HepG2 (cell line): ENCODE measurements at regions not wholly inside any gene's neighbourhood (a gene's known extent, or its start where the extent isn't known, plus 50 kb on each side); places are given as distances from the start of the nearest gene placed in this dataset.

Experiments used
- ATAC-seq: fragments of 200-7000 bp; cut with Tn5 transposase; 3 replicates; pipeline ENCODE4 v1.9.1; 2020; ENCODE audit warnings: mild to moderate bottlenecking, moderate library complexity
- BruUV-seq: library from RNA; stranded (reverse); fragments of 400-500 nt; replicated peaks from 2 replicates; lab custom pipeline; 2021; lab: Mats Ljungman, UMichigan
- CTCF ChIA-PET: fragments of 300-600 bp; formaldehyde crosslinking; extraction: SDS; loops from one replicate; lab custom pipeline; 2021; ENCODE audit warnings: low total read pairs, inconsistent platforms, low intra/inter-chr PET ratio; lab: Yijun Ruan, JAX
- POLR2A ChIA-PET: fragments of 350-600 bp; sonication (Branson Sonifier 250); formaldehyde crosslinking; loops from one replicate; lab custom pipeline; 2020; ENCODE audit warnings: antibody characterized with exemption, inconsistent platforms; lab: Yijun Ruan, JAX
- DNase-seq: peaks from one replicate; pipeline ENCODE4 v3.0.0-alpha.2; 2015; ENCODE audit warnings: low spot score
- FAIRE-seq: peaks from 3 replicates; lab custom pipeline; 2011; peaks lifted over from hg19 to GRCh38; lab: Jason Lieb, UNC
- H2AFZ ChIP-seq: one replicate; pipeline ENCODE4 v1.6.1; 2011; ENCODE audit warnings: low read length, inconsistent platforms
- H3K27ac ChIP-seq: fragments of 300-600 bp; 3 replicates; pipeline ENCODE4 v1.8.0; 2011; ENCODE audit warnings: mixed run types, mild to moderate bottlenecking, mixed read lengths, low read length, inconsistent platforms; ENCODE audit not compliant: insufficient read depth; ENCODE audit errors: extremely low read length
- H3K27me3 ChIP-seq, 2 experiments: fragments of 200-600 bp in 1 of 2; 2 replicates in 1 of 2; 3 replicates in 1 of 2; pipeline versions ENCODE4 v1.6.0 to v1.8.0; 2011; ENCODE audit warnings: low read length in 2 of 2, mild to moderate bottlenecking in 2 of 2, moderate library complexity in 2 of 2, inconsistent platforms in 1 of 2; ENCODE audit not compliant: insufficient read depth in 2 of 2, control insufficient read depth in 1 of 2
- H3K36me3 ChIP-seq, 2 experiments: fragments of 200-600 bp in 1 of 2; replicated peaks in 1 of 2; 2 replicates in 1 of 2; 3 replicates in 1 of 2; pipeline versions ENCODE4 v1.5.1 to v1.8.0; 2011; ENCODE audit warnings: low read length in 2 of 2, inconsistent platforms in 1 of 2; ENCODE audit not compliant: insufficient read depth in 2 of 2, control insufficient read depth in 1 of 2
- H3K4me1 ChIP-seq: 2 replicates; pipeline ENCODE4 v1.5.1; 2012; ENCODE audit warnings: low read length, inconsistent platforms; ENCODE audit not compliant: insufficient read depth
- H3K4me2 ChIP-seq: 2 replicates; pipeline ENCODE4 v1.6.0; 2011; ENCODE audit warnings: low read depth, low read length, inconsistent platforms
- H3K4me3 ChIP-seq, 3 experiments: fragments of 200-600 bp in 1 of 3; sonication (generic), shearing (Covaris generic) in 1 of 3; replicated peaks in 1 of 3; 2 replicates each; pipeline ENCODE4 v1.5.1; 2011 to 2016; ENCODE audit warnings: low read length in 3 of 3, inconsistent platforms in 2 of 3, low read depth in 2 of 3, mild to moderate bottlenecking in 2 of 3, control low read depth in 1 of 3, mixed read lengths in 1 of 3; ENCODE audit not compliant: insufficient read depth in 1 of 3
- H3K79me2 ChIP-seq: one replicate; pipeline ENCODE4 v1.6.1; 2011; ENCODE audit warnings: low read length, inconsistent platforms; ENCODE audit not compliant: insufficient read depth
- H3K9ac ChIP-seq: 2 replicates; pipeline ENCODE4 v1.6.0; 2011; ENCODE audit warnings: mild to moderate bottlenecking, low read depth, low read length, inconsistent platforms; ENCODE audit not compliant: insufficient read depth
- H3K9me3 ChIP-seq: 2 replicates; pipeline ENCODE4 v1.5.1; 2012; ENCODE audit warnings: mild to moderate bottlenecking, low read length
- H4K20me1 ChIP-seq: 2 replicates; pipeline ENCODE4 v1.6.0; 2011; ENCODE audit warnings: inconsistent platforms, mild to moderate bottlenecking, low read length, moderate library complexity; ENCODE audit not compliant: insufficient read depth
- BCL6 ChIP-seq: IDR thresholded peaks from 2 replicates; pipeline ENCODE4 v1.6.1; 2016; ENCODE audit warnings: missing genetic modification reagents, missing compliant biosample characterization
- CHD4 ChIP-seq: fragments of 200-600 bp; sonication (generic); IDR thresholded peaks from 2 replicates; pipeline ENCODE4 v1.7.0; 2017; ENCODE audit warnings: mild to moderate bottlenecking, low read length, borderline replicate concordance
- GTF2F1 ChIP-seq: fragments of 150-350 bp; IDR thresholded peaks from 2 replicates; pipeline ENCODE4 v1.6.1; 2014; ENCODE audit warnings: low read length
- HOXA5 ChIP-seq: sonication (generic); formaldehyde crosslinking; IDR thresholded peaks from 2 replicates; pipeline ENCODE4 v1.4.0; 2020; ENCODE audit warnings: missing genetic modification reagents
- KDM4B ChIP-seq: sonication (generic); formaldehyde crosslinking; IDR thresholded peaks from 2 replicates; pipeline ENCODE4 v1.4.0; 2020; ENCODE audit warnings: missing genetic modification reagents
- MZF1 ChIP-seq: sonication (generic); formaldehyde crosslinking; IDR thresholded peaks from 2 replicates; pipeline ENCODE4 v1.8.1; 2023; ENCODE audit warnings: mild to moderate bottlenecking, missing genetic modification reagents, borderline replicate concordance
- NFATC3 ChIP-seq: sonication (generic); formaldehyde crosslinking; IDR thresholded peaks from 2 replicates; pipeline ENCODE4 v1.5.1; 2020; ENCODE audit warnings: mild to moderate bottlenecking, missing genetic modification reagents
- NFYB ChIP-seq: sonication (generic); formaldehyde crosslinking; IDR thresholded peaks from 2 replicates; pipeline ENCODE4 v1.4.0; 2020; ENCODE audit warnings: missing genetic modification reagents
- PAX8 ChIP-seq: sonication (generic); formaldehyde crosslinking; IDR thresholded peaks from 2 replicates; pipeline ENCODE4 v1.8.0; 2022; ENCODE audit warnings: mild to moderate bottlenecking, missing genetic modification reagents, borderline replicate concordance
- RBFOX2 ChIP-seq: fragments of 200-400 bp; formaldehyde crosslinking; IDR thresholded peaks from 2 replicates; pipeline ENCODE4 v1.6.1; 2017; ENCODE audit warnings: low read depth, mild to moderate bottlenecking, low read length
- REXO4 ChIP-seq: sonication (generic); formaldehyde crosslinking; IDR thresholded peaks from 2 replicates; pipeline ENCODE4 v1.8.0; 2022; ENCODE audit warnings: missing genetic modification reagents, mild to moderate bottlenecking, borderline replicate concordance
- TAF15 ChIP-seq: fragments of 200-400 bp; formaldehyde crosslinking; IDR thresholded peaks from one replicate; pipeline ENCODE4 v1.6.1; 2018; ENCODE audit warnings: mild to moderate bottlenecking, low read depth, low read length; ENCODE audit not compliant: poor library complexity, severe bottlenecking
- ZBTB42 ChIP-seq: sonication (generic); formaldehyde crosslinking; IDR thresholded peaks from 2 replicates; pipeline ENCODE4 v1.5.0; 2020; ENCODE audit warnings: mild to moderate bottlenecking, missing genetic modification reagents
- ZNF34 ChIP-seq: sonication (generic); formaldehyde crosslinking; IDR thresholded peaks from 2 replicates; pipeline ENCODE4 v1.4.0; 2020; ENCODE audit warnings: mild to moderate bottlenecking, missing genetic modification reagents, borderline replicate concordance
- ZNF383 ChIP-seq: sonication (generic); formaldehyde crosslinking; IDR thresholded peaks from 2 replicates; pipeline ENCODE4 v1.4.0; 2020; ENCODE audit warnings: missing genetic modification reagents, mild to moderate bottlenecking, borderline replicate concordance
- ZNF558 ChIP-seq: sonication (generic); formaldehyde crosslinking; IDR thresholded peaks from 2 replicates; pipeline ENCODE4 v1.9.0; 2022; ENCODE audit warnings: mild to moderate bottlenecking, missing genetic modification reagents, borderline replicate concordance
- WGBS: methylation state at CpG from one replicate; pipeline ENCODE4 v1.1.6; 2017; ENCODE audit warnings: low lambda C conversion rate; 5-methylcytosine and 5-hydroxymethylcytosine counted together
- in situ Hi-C: cut with HindIII; loops from 2 replicates; pipeline ENCODE4 v1.10.0; 2017; ENCODE audit warnings: low pct_unique_long_range_greater_than_20kb; ENCODE audit not compliant: extremely low pct_ligation_motif_present
- intact Hi-C: fragments of 100-400 bp; cut with micrococcal nuclease; formaldehyde crosslinking; loops from one replicate; pipeline ENCODE4 v1.10.0; 2022; ENCODE audit not compliant: unreplicated experiment

GRCh38 chr2:55986001-55986400 is 62.4 kb upstream of the EFEMP1 start:
- no peaks in the 10 kb centered on the region for H3K9me3 ChIP-seq
- ATAC-seq: no peak
- BruUV-seq: no TSS peak
- no peaks in the 10 kb centered on the region for H4K20me1 ChIP-seq
- H3K27me3 ChIP-seq: no peaks in the 10 kb centered on the region
- H2AFZ ChIP-seq: no peak overlapping the region
- intact Hi-C loops (no loop called here), in situ Hi-C loops (no loop called here)
- no peak overlapping the region for H3K27ac ChIP-seq
- no peak for DNase-seq
- H3K4me1 ChIP-seq: no peaks in the 10 kb centered on the region
- H3K36me3 ChIP-seq: no peaks in the 10 kb centered on the region
- FAIRE-seq: no peak
- POLR2A ChIA-PET: no interaction called here
- no peak overlapping the region for H3K4me3 ChIP-seq
- no peak overlapping the region for H3K4me2 ChIP-seq
- no peaks in the 10 kb centered on the region for H3K79me2 ChIP-seq
- CTCF ChIA-PET: no interaction called here
- 23% methylated on average over 2 of the region's 2 CpGs for WGBS
- TF ChIP-seq CHD4 (no peak), MZF1 (CRISPR knock-in tag) (no peak), KDM4B (CRISPR knock-in tag) (no peak), GTF2F1 (no peak), ZNF34 (CRISPR knock-in tag) (no peak), PAX8 (no peak), RBFOX2 (no peak), TAF15 (no peak), ZNF383 (no peak), HOXA5 (no peak), REXO4 (CRISPR knock-in tag) (no peak), NFATC3 (no peak), ZNF558 (CRISPR knock-in tag) (no peak), NFYB (CRISPR knock-in tag) (no peak), ZBTB42 (CRISPR knock-in tag) (no peak), BCL6 (CRISPR knock-in tag) (no peak)
- H3K9ac ChIP-seq: no peak overlapping the region
